Left ventricle myocardium inferior (tissue), 1 donor: ENCODE measurements at regions not wholly inside any gene's neighbourhood (a gene's known extent, or its start where the extent isn't known, plus 50 kb on each side); places are given as distances from the start of the nearest gene placed in this dataset.

Source experiments
- DNase-seq: peaks from one replicate; pipeline ENCODE4 v3.0.0-alpha.2; 2020
- H3K27ac ChIP-seq: fragments of 200-600 bp; replicated peaks from 2 replicates; pipeline ENCODE4 v1.8.0; 2021
- H3K27me3 ChIP-seq: fragments of 200-600 bp; 2 replicates; pipeline ENCODE4 v1.8.0; 2021; ENCODE audit warnings: low read depth
- H3K36me3 ChIP-seq: fragments of 200-600 bp; 2 replicates; pipeline ENCODE4 v1.8.0; 2021
- H3K4me1 ChIP-seq: fragments of 200-600 bp; 2 replicates; pipeline ENCODE4 v1.8.0; 2021
- H3K4me3 ChIP-seq: fragments of 200-600 bp; 2 replicates; pipeline ENCODE4 v1.8.0; 2021; ENCODE audit warnings: mild to moderate bottlenecking, moderate library complexity
- H3K9me3 ChIP-seq: fragments of 200-600 bp; replicated peaks from 2 replicates; pipeline ENCODE4 v1.8.0; 2021
- intact Hi-C: fragments of 100-400 bp; cut with micrococcal nuclease; formaldehyde crosslinking; loops from one replicate; pipeline ENCODE4 v1.11.0; 2022
- TF ChIP-seq, protein P1 (sequence below): fragments of 200-600 bp; IDR thresholded peaks from 2 replicates; pipeline ENCODE4 v1.8.0; 2021; ENCODE audit warnings: antibody characterized with exemption, mild to moderate bottlenecking, borderline replicate concordance
- donor health status: DM: no; HTN: yes; CAD: no; lungs with severe emphysema.

- TF ChIP-seq, protein P1, sequence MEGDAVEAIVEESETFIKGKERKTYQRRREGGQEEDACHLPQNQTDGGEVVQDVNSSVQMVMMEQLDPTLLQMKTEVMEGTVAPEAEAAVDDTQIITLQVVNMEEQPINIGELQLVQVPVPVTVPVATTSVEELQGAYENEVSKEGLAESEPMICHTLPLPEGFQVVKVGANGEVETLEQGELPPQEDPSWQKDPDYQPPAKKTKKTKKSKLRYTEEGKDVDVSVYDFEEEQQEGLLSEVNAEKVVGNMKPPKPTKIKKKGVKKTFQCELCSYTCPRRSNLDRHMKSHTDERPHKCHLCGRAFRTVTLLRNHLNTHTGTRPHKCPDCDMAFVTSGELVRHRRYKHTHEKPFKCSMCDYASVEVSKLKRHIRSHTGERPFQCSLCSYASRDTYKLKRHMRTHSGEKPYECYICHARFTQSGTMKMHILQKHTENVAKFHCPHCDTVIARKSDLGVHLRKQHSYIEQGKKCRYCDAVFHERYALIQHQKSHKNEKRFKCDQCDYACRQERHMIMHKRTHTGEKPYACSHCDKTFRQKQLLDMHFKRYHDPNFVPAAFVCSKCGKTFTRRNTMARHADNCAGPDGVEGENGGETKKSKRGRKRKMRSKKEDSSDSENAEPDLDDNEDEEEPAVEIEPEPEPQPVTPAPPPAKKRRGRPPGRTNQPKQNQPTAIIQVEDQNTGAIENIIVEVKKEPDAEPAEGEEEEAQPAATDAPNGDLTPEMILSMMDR, result no peak
- Histone ChIP-seq H3K4me3 (no peak overlapping the region), H3K36me3 (no peaks in the 10 kb centered on the region), H3K27me3 (peaks cover 84% of the 10 kb centered on the region), H3K4me1 (no peaks in the 10 kb centered on the region), H3K9me3 (no peaks in the 10 kb centered on the region), H3K27ac (no peak overlapping the region)
- no peak for DNase-seq
- intact Hi-C loops, result no loop called here
Observed at GRCh38 chr1:10898921-10899320, 102.5 kb upstream of the CASZ1 start.

GRCh38 chr1:10899490-10900250, 103.2 kb upstream of the CASZ1 start:
- Histone ChIP-seq H3K4me3 (no peak overlapping the region), H3K27ac (no peak overlapping the region), H3K4me1 (no peaks in the 10 kb centered on the region), H3K27me3 (peaks cover 83% of the 10 kb centered on the region), H3K36me3 (no peaks in the 10 kb centered on the region), H3K9me3 (no peaks in the 10 kb centered on the region)
- TF ChIP-seq, protein P1, result no peak
- no peak for DNase-seq
- intact Hi-C loops, result no loop called here

DNA sequence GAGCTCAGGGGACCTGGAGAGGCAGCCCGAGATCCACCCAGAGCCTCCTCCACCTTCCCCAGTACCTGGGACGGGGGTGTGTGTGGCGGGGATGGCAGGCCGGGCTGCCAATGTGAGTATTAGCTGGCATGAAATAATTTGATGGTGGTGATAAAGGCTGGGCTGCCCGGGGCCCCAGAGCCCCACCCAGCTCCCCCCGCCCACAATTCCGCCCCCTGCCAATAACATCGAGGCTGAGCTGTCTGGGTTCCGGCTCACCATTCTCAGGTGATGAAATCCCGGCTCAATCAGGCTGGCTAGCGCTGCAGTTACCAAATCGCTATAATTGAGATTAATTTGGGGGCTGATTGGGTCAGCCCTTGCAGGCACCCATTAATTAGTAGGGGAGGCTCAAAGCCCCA, 103.8 kb upstream of the CASZ1 start:
- DNase-seq, result no peak
- Histone ChIP-seq H3K27ac (no peak overlapping the region), H3K36me3 (no peaks in the 10 kb centered on the region), H3K4me1 (no peaks in the 10 kb centered on the region), H3K27me3 (peaks cover 83% of the 10 kb centered on the region), H3K4me3 (no peak overlapping the region), H3K9me3 (no peaks in the 10 kb centered on the region)
- TF ChIP-seq, protein P1, result no peak
- intact Hi-C loops, result no loop called here

DNA sequence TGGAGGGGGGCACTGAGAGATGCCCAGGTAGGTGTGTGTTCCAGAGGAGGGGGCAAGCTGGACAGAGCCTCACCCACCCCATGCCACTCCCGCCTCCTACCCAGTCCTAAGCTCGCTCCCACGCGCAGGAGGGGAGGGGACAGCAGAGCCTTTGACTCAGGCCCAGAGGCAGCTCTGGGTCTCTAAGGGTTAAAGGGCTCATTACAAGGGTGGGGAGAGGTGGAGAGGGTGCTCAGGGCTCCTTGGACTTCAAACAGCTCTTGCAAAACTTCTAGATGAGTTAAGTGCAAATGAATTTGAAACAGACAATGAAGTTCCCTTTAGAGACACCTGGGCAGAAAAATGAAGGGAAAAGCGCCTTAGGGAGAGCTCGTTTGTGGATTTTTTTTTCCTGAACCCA, 104.2 kb upstream of the CASZ1 start:
- intact Hi-C loops, result no loop called here
- no peaks in the 10 kb centered on the region for H3K36me3 ChIP-seq
- TF ChIP-seq, protein P1, result no peak
- no peak overlapping the region for H3K4me3 ChIP-seq
- no peak overlapping the region for H3K27ac ChIP-seq
- H3K9me3 ChIP-seq, result no peaks in the 10 kb centered on the region
- peaks cover 83% of the 10 kb centered on the region for H3K27me3 ChIP-seq
- no peak for DNase-seq
- no peaks in the 10 kb centered on the region for H3K4me1 ChIP-seq

DNA sequence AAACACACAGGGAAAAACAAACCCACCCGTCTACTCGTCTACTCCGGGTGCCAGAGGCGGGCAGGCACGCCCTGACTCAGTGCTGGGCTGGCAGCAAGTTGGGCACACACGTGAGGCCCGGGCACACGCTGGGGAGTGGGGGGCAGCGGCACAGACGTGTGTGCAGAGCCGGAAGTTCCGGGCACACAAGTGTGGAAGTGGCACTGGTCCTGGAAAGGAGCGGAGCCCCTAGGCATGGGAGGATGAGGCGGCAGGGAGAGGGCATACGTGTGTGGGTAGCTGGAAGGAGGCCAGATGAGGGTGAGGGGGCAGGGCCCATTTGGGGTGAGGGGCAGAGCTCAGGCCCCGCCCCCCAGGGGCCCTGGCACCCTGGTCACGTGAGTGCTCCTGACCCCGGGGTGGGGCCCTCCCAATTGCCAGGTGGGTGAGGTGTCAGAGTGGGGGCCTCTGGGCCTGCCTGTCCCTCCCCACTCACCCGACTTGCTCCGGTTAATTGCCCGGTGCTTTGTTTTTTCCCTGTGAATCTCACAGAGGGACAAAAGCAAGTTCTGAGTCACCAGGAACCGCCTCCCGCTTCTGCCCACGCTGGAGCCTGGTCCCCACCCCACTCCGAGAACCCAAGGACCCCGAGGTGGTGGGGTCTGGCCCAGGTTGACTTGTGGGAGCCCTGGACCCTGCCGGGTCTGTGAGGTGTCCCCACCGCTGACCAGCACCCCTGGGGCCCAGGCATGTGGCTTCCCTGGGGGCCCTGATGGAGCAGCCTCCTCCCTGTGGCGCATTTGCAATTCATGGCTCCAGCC, 104.8 kb upstream of the CASZ1 start:
- no peak overlapping the region for H3K27ac ChIP-seq
- H3K9me3 ChIP-seq, result no peaks in the 10 kb centered on the region
- no peaks in the 10 kb centered on the region for H3K4me1 ChIP-seq
- H3K36me3 ChIP-seq, result no peaks in the 10 kb centered on the region
- intact Hi-C loops, result no loop called here
- no peak for DNase-seq
- peaks cover 83% of the 10 kb centered on the region for H3K27me3 ChIP-seq
- no peak overlapping the region for H3K4me3 ChIP-seq
- TF ChIP-seq, protein P1, result no peak
